GM12878 (cell line): ENCODE measurements at regions not wholly inside any gene's neighbourhood (a gene's known extent, or its start where the extent isn't known, plus 50 kb on each side); places are given as distances from the start of the nearest gene placed in this dataset.

Source experiments
- ATAC-seq: fragments of 200-7000 bp; cut with Tn5 transposase; 3 replicates; pipeline ENCODE4 v1.9.1; 2020; ENCODE audit warnings: mild to moderate bottlenecking, moderate library complexity
- BruUV-seq: library from RNA; stranded (reverse); fragments of 400-500 nt; replicated peaks from 2 replicates; lab custom pipeline; 2021; lab: Mats Ljungman, UMichigan
- CTCF ChIA-PET: fragments of 300-600 bp; sonication (Branson Sonifier 250); formaldehyde crosslinking; extraction: SDS; loops from one replicate; lab custom pipeline; 2021; ENCODE audit warnings: inconsistent platforms; lab: Yijun Ruan, JAX
- POLR2A ChIA-PET: fragments of 350-600 bp; formaldehyde crosslinking; extraction: SDS; loops from one replicate; lab custom pipeline; 2021; ENCODE audit warnings: inconsistent platforms; lab: Charles Lee
- RAD21 ChIA-PET: fragments of 300-600 bp; sonication (Branson Sonifier 250); formaldehyde crosslinking; loops from one replicate; lab custom pipeline; 2023; ENCODE audit warnings: antibody characterized with exemption; ENCODE audit not compliant: unreplicated experiment; lab: Charles Lee
- SMC1A ChIA-PET: fragments of 300-600 bp; sonication (Branson Sonifier 250); formaldehyde crosslinking; loops from one replicate; lab custom pipeline; 2023; ENCODE audit not compliant: unreplicated experiment, uncharacterized antibody; lab: Charles Lee
- DNase-seq: peaks from one replicate; pipeline ENCODE4 v3.0.0-alpha.2; 2011; ENCODE audit warnings: low read depth, low spot score
- FAIRE-seq: peaks from 3 replicates; lab custom pipeline; 2011; peaks lifted over from hg19 to GRCh38; lab: Jason Lieb, UNC
- H2AFZ ChIP-seq: 2 replicates; pipeline ENCODE4 v1.6.0; 2011; ENCODE audit warnings: low read depth, low read length, control low read depth; ENCODE audit not compliant: control insufficient read depth
- H3K27ac ChIP-seq: 2 replicates; pipeline ENCODE4 v1.5.1; 2011; ENCODE audit warnings: control low read depth; ENCODE audit not compliant: control insufficient read depth, insufficient read depth
- H3K27me3 ChIP-seq, 2 experiments: replicated peaks in 1 of 2; 2 replicates each; pipeline versions ENCODE4 v1.6.0 to v1.6.1; 2011; ENCODE audit warnings: low read length in 1 of 2; ENCODE audit not compliant: control insufficient read depth in 2 of 2, insufficient read depth in 2 of 2
- H3K36me3 ChIP-seq, 2 experiments: 2 replicates each; pipeline ENCODE4 v1.5.1; 2011; ENCODE audit warnings: low read length in 1 of 2; ENCODE audit not compliant: control insufficient read depth in 2 of 2, insufficient read depth in 2 of 2
- H3K4me1 ChIP-seq: 2 replicates; pipeline ENCODE4 v1.6.1; 2011; ENCODE audit warnings: mild to moderate bottlenecking, low read length, moderate library complexity, mixed read lengths; ENCODE audit not compliant: control insufficient read depth, insufficient read depth
- H3K4me2 ChIP-seq: 2 replicates; pipeline ENCODE4 v1.6.0; 2011; ENCODE audit warnings: control low read depth; ENCODE audit not compliant: control insufficient read depth, insufficient read depth
- H3K4me3 ChIP-seq: fragments of 200-600 bp; sonication (generic); 2 replicates; pipeline ENCODE4 v1.5.1; 2016
- H3K79me2 ChIP-seq: 2 replicates; pipeline ENCODE4 v1.6.0; 2011; ENCODE audit warnings: low read length; ENCODE audit not compliant: control insufficient read depth, insufficient read depth
- H3K9ac ChIP-seq: 2 replicates; pipeline ENCODE4 v1.8.0; 2011; ENCODE audit warnings: low read length, control low read depth, mixed read lengths; ENCODE audit not compliant: control insufficient read depth, insufficient read depth
- H3K9me3 ChIP-seq: replicated peaks from 3 replicates; pipeline ENCODE4 v1.5.1; 2011; ENCODE audit warnings: mild to moderate bottlenecking, low read length; ENCODE audit not compliant: control insufficient read depth, insufficient read depth
- H4K20me1 ChIP-seq: 2 replicates; pipeline ENCODE4 v1.6.0; 2011; ENCODE audit not compliant: control insufficient read depth, insufficient read depth
- ATF7 ChIP-seq: fragments of 450-650 bp; IDR thresholded peaks from 2 replicates; pipeline ENCODE4 v1.6.1; 2016; ENCODE audit warnings: low read depth, mild to moderate bottlenecking
- RELA ChIP-seq: fragments of 450-650 bp; IDR thresholded peaks from 2 replicates; pipeline ENCODE4 v1.8.0; 2014; ENCODE audit warnings: borderline replicate concordance; ENCODE audit not compliant: partially characterized antibody
- SMAD1 ChIP-seq: fragments of 450-650 bp; IDR thresholded peaks from 2 replicates; pipeline ENCODE4 v1.6.1; 2018; ENCODE audit warnings: mild to moderate bottlenecking, low read depth; ENCODE audit not compliant: partially characterized antibody
- TBL1XR1 ChIP-seq: IDR thresholded peaks from 2 replicates; pipeline ENCODE4 v1.6.1; 2012; ENCODE audit warnings: low read depth, low read length, improper control_type of control experiment
- WGBS: methylation state at CpG from one replicate; pipeline ENCODE4 v1.1.6; 2016; ENCODE audit warnings: low lambda C conversion rate; ENCODE audit not compliant: insufficient replicate concordance, insufficient coverage; ENCODE audit errors: missing lambda C conversion rate; 5-methylcytosine and 5-hydroxymethylcytosine counted together
- in situ Hi-C: fragments of 300-500 bp; cut with MboI; formaldehyde crosslinking; loops from 9 replicates; pipeline ENCODE4 v1.14.3; 2018; ENCODE audit warnings: mixed read lengths
- intact Hi-C: fragments of 100-400 bp; cut with micrococcal nuclease; formaldehyde crosslinking; loops from one replicate; pipeline ENCODE4 v1.14.2; 2022; ENCODE audit not compliant: unreplicated experiment
- TF ChIP-seq, protein P1 (sequence below): IDR thresholded peaks from 2 replicates; pipeline ENCODE4 v1.6.1; 2011; ENCODE audit warnings: mild to moderate bottlenecking, low read depth, low read length, moderate library complexity; ENCODE audit not compliant: insufficient replicate concordance

DNA sequence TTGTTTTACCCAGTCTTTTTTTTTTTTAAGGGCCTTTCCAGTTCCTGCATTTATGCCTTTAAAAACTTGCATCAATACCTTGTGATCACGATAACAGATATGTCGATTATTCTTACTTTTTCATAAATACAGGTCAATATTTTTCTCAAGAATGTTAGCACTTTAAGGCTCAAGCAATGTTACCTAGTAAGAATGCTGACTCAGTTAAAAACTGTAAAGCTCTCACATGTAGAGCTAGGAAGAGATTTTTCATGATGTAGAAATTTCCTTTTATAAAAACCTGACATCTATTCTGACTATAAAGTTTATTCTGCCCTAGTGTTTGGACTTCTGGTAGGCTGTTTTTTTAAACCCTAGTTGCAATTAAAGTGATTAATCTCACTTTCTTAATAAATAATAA lies 684.0 kb downstream of the ZBBX start (continued):
- TF ChIP-seq, protein P1, sequence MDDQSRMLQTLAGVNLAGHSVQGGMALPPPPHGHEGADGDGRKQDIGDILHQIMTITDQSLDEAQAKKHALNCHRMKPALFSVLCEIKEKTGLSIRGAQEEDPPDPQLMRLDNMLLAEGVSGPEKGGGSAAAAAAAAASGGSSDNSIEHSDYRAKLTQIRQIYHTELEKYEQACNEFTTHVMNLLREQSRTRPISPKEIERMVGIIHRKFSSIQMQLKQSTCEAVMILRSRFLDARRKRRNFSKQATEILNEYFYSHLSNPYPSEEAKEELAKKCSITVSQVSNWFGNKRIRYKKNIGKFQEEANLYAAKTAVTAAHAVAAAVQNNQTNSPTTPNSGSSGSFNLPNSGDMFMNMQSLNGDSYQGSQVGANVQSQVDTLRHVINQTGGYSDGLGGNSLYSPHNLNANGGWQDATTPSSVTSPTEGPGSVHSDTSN: no peak
- no peak for TF ChIP-seq RELA

DNA sequence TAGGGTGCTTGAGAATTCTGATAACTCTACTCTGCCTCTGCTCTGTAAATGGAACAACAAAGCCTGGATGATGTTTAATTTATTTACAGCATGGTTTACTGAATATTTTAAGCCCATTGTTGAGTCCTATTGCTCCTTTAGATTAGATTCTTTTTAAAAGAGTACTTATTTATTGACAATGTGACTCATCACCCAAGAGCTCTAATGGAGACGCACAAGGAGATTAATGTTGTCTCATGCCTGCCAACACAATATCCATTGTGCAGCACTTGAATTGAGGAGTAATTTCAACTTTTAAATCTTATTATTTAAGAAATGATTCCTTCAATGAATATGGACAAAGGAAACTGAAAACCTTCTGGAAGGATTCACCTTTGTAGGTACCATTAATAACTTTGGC lies 691.4 kb downstream of the ZBBX start:
- DNase-seq (no peak), ATAC-seq (no peak), FAIRE-seq (no peak)
- H3K4me3 ChIP-seq: no peak overlapping the region
- no peaks in the 10 kb centered on the region for H3K79me2 ChIP-seq
- H3K9me3 ChIP-seq: no peaks in the 10 kb centered on the region
- H3K4me1 ChIP-seq: no peaks in the 10 kb centered on the region
- H2AFZ ChIP-seq: no peak overlapping the region
- no peaks in the 10 kb centered on the region for H3K36me3 ChIP-seq
- ChIA-PET CTCF (interaction anchor here (1.7 kb wide), 1 partner anchor 9 kb away, joined by 4 read pairs; no protein-coding TSS in a partner anchor), POLR2A (no interaction called here), RAD21 (no interaction called here), SMC1A (no interaction called here)
- H3K9ac ChIP-seq: no peak overlapping the region
- TF ChIP-seq SMAD1: no peak
- no peak for TF ChIP-seq ATF7
- TF ChIP-seq TBL1XR1: no peak
- no peaks in the 10 kb centered on the region for H3K27me3 ChIP-seq
- no TSS peak for BruUV-seq
- 100% methylated on average over 1 of the region's 1 CpG for WGBS
- no peaks in the 10 kb centered on the region for H4K20me1 ChIP-seq
- H3K27ac ChIP-seq: no peak overlapping the region
- intact Hi-C loops (no loop called here), in situ Hi-C loops (no loop called here)
- no peak overlapping the region for H3K4me2 ChIP-seq
